A549 (cell line): ENCODE measurements at regions not wholly inside any gene's neighbourhood (a gene's known extent, or its start where the extent isn't known, plus 50 kb on each side); places are given as distances from the start of the nearest gene placed in this dataset.

Experiments
- ATAC-seq, 2 experiments: fragments of 200-7000 bp in 1 of 2; fragments of >200 bp in 1 of 2; cut with Nextera tagmentation in 1 of 2; cut with Tn5 transposase in 1 of 2; 3 replicates each; pipeline versions ENCODE4 v1.8.0 to v1.9.1; 2018 to 2020; ENCODE audit warnings: mild to moderate bottlenecking in 1 of 2, moderate library complexity in 1 of 2
- CTCF ChIA-PET: fragments of 300-600 bp; sonication (Branson Sonifier 250); formaldehyde crosslinking; extraction: SDS; loops from one replicate; lab custom pipeline; 2021; ENCODE audit warnings: antibody characterized with exemption, inconsistent platforms; lab: Yijun Ruan, JAX
- POLR2A ChIA-PET: fragments of 350-600 bp; formaldehyde crosslinking; extraction: SDS; loops from one replicate; lab custom pipeline; 2021; ENCODE audit warnings: antibody characterized with exemption, inconsistent platforms; lab: Yijun Ruan, JAX
- DNase-seq, 2 experiments: peaks; one replicate each; pipeline versions ENCODE4 v3.0.0 to v3.0.0-alpha.2; 2011 to 2016; ENCODE audit warnings: low read depth in 1 of 2, low spot score in 1 of 2
- FAIRE-seq: peaks from 2 replicates; lab custom pipeline; 2011; peaks lifted over from hg19 to GRCh38; lab: Jason Lieb, UNC
- H3K27ac ChIP-seq, 2 experiments: fragments of >200 bp; sonication (Bioruptor Twin); formaldehyde crosslinking; 3 replicates each; pipeline ENCODE4 v1.5.1; 2016 to 2017
- H3K4me1 ChIP-seq: fragments of >200 bp; sonication (Bioruptor Twin); formaldehyde crosslinking; 3 replicates; pipeline ENCODE4 v1.6.1; 2016
- H3K4me2 ChIP-seq: fragments of >200 bp; sonication (Bioruptor Twin); formaldehyde crosslinking; 3 replicates; pipeline ENCODE4 v1.6.1; 2016
- H3K4me3 ChIP-seq: fragments of >200 bp; sonication (Bioruptor Twin); formaldehyde crosslinking; 3 replicates; pipeline ENCODE4 v1.5.1; 2016
- H3K9me3 ChIP-seq: fragments of >200 bp; sonication (Bioruptor Twin); formaldehyde crosslinking; 3 replicates; pipeline ENCODE4 v1.6.1; 2016
- BHLHE40 ChIP-seq: IDR thresholded peaks from 2 replicates; pipeline ENCODE4 v1.6.1; 2012; ENCODE audit warnings: low read depth, low read length, inconsistent platforms
- CBX8 ChIP-seq: fragments of 200-600 bp; sonication (generic); IDR thresholded peaks from 2 replicates; pipeline ENCODE4 v1.6.1; 2016
- EHMT2 ChIP-seq: fragments of 200-600 bp; sonication (generic); IDR thresholded peaks from 2 replicates; pipeline ENCODE4 v1.6.1; 2016; ENCODE audit warnings: antibody characterized with exemption, low read depth, mild to moderate bottlenecking, moderate library complexity
- EP300 ChIP-seq, 2 experiments: fragments of >200 bp; sonication (Bioruptor Twin); formaldehyde crosslinking; IDR thresholded peaks; 2 replicates in 1 of 2; 3 replicates in 1 of 2; pipeline ENCODE4 v1.6.1; 2016 to 2017
- FOSB ChIP-seq: fragments of 250-450 bp; sonication (Bioruptor Pico); IDR thresholded peaks from 2 replicates; pipeline ENCODE4 v1.5.0; 2020; ENCODE audit warnings: mild to moderate bottlenecking, moderate library complexity
- GATA3 ChIP-seq: IDR thresholded peaks from 2 replicates; pipeline ENCODE4 v1.6.1; 2012; ENCODE audit warnings: borderline replicate concordance
- HOXA7 ChIP-seq: fragments of 250-450 bp; sonication (Bioruptor Pico); IDR thresholded peaks from 2 replicates; pipeline ENCODE4 v1.5.0; 2020; ENCODE audit warnings: mild to moderate bottlenecking, moderate library complexity
- HOXB13 ChIP-seq: fragments of 250-450 bp; sonication (Bioruptor Pico); IDR thresholded peaks from 2 replicates; pipeline ENCODE4 v1.5.0; 2020; ENCODE audit warnings: low read depth, mild to moderate bottlenecking, moderate library complexity
- KDM5A ChIP-seq: fragments of 200-600 bp; sonication (generic); IDR thresholded peaks from 2 replicates; pipeline ENCODE4 v1.6.1; 2016; ENCODE audit warnings: antibody characterized with exemption, mild to moderate bottlenecking
- MAX ChIP-seq: IDR thresholded peaks from 2 replicates; pipeline ENCODE4 v1.6.1; 2012
- NR3C1 ChIP-seq: fragments of >200 bp; sonication (Bioruptor Twin); formaldehyde crosslinking; IDR thresholded peaks from 3 replicates; pipeline ENCODE4 v1.6.1; 2017
- REST ChIP-seq: fragments of 200-600 bp; sonication (generic); IDR thresholded peaks from 2 replicates; pipeline ENCODE4 v1.6.1; 2016; ENCODE audit warnings: antibody characterized with exemption, mild to moderate bottlenecking, moderate library complexity
- TP53 ChIP-seq: fragments of 250-450 bp; sonication (Bioruptor Pico); IDR thresholded peaks from 2 replicates; pipeline ENCODE4 v1.5.0; 2021; ENCODE audit warnings: mild to moderate bottlenecking, moderate library complexity
- USF2 ChIP-seq: fragments of 450-650 bp; IDR thresholded peaks from 2 replicates; pipeline ENCODE4 v1.6.1; 2014; ENCODE audit warnings: antibody characterized with exemption
- WGBS: methylation state at CpG from one replicate; pipeline ENCODE4 v1.1.6; 2017; ENCODE audit errors: missing lambda C conversion rate; 5-methylcytosine and 5-hydroxymethylcytosine counted together

GRCh38 chr15:93286446-93286845, 197.4 kb upstream of the RGMA start:
- no peaks in the 10 kb centered on the region for H3K9me3 ChIP-seq
- DNase-seq = no peak
- H3K27ac ChIP-seq = no peak overlapping the region
- FAIRE-seq = peak; percentile 46
- ChIA-PET CTCF (no interaction called here), POLR2A (no interaction called here)
- TF ChIP-seq HOXA7 (CRISPR knock-in tag) = no peak
- WGBS = 78% methylated on average over 1 of the region's 1 CpG
- no peak overlapping the region for H3K4me2 ChIP-seq
- no peak overlapping the region for H3K4me3 ChIP-seq
- H3K4me1 ChIP-seq = no peaks in the 10 kb centered on the region
- no peak for ATAC-seq

GRCh38 chr15:93283854-93284253, 194.8 kb upstream of the RGMA start:
- WGBS = 49% methylated on average over 4 of the region's 4 CpGs

GRCh38 chr15:93282808-93283207, 193.8 kb upstream of the RGMA start:
- no peak for DNase-seq
- no peaks in the 10 kb centered on the region for H3K9me3 ChIP-seq
- WGBS = 1% methylated on average over 3 of the region's 3 CpGs
- no peak overlapping the region for H3K27ac ChIP-seq
- FAIRE-seq = no peak
- ChIA-PET POLR2A (no interaction called here), CTCF (no interaction called here)
- H3K4me2 ChIP-seq = no peak overlapping the region
- no peak for TF ChIP-seq FOSB (CRISPR knock-in tag)
- TF ChIP-seq GATA3 = no peak
- TF ChIP-seq REST = no peak
- TF ChIP-seq BHLHE40 = no peak
- no peak for ATAC-seq
- H3K4me3 ChIP-seq = no peak overlapping the region
- H3K4me1 ChIP-seq = no peaks in the 10 kb centered on the region

More at GRCh38 chr15:93283854-93284253, 194.8 kb upstream of the RGMA start:
- no peak overlapping the region for H3K4me3 ChIP-seq
- no peaks in the 10 kb centered on the region for H3K4me1 ChIP-seq
- no peak overlapping the region for H3K4me2 ChIP-seq
- no peak overlapping the region for H3K27ac ChIP-seq
- DNase-seq = no peak
- no peaks in the 10 kb centered on the region for H3K9me3 ChIP-seq
- no peak for FAIRE-seq
- POLR2A ChIA-PET = no interaction called here
- ATAC-seq = no peak
- CTCF ChIA-PET = interaction anchor here (0.6 kb wide), 1 partner anchor 146 kb away, joined by 3 read pairs; no protein-coding TSS in a partner anchor
- TF ChIP-seq TP53 (CRISPR knock-in tag) (no peak), REST (no peak), KDM5A (no peak), MAX (no peak), EHMT2 (no peak), NR3C1 (no peak), USF2 (no peak), EP300 (IDR thresholded peaks at IDR 0.05) (no peak), HOXB13 (CRISPR knock-in tag) (no peak), CBX8 (no peak)
